Prostate gland (tissue), 2 donors: ENCODE measurements at regions not wholly inside any gene's neighbourhood (a gene's known extent, or its start where the extent isn't known, plus 50 kb on each side); places are given as distances from the start of the nearest gene placed in this dataset.

Experiments
- CTCF ChIP-seq, 4 experiments: fragments of 200-600 bp in 2 of 4; fragments of 450-650 bp in 2 of 4; sonication (generic) in 2 of 4; IDR thresholded peaks; 1 replicate in 3 of 4; 2 replicates in 1 of 4; pipeline ENCODE4 v1.5.1; 2016 to 2019; ENCODE audit warnings: antibody characterized with exemption in 4 of 4, mild to moderate bottlenecking in 2 of 4, moderate library complexity in 2 of 4
- POLR2A ChIP-seq: fragments of 450-650 bp; IDR thresholded peaks from one replicate; pipeline ENCODE4 v1.6.1; 2016; ENCODE audit warnings: antibody characterized with exemption, mild to moderate bottlenecking
- POLR2AphosphoS5 ChIP-seq: sonication (generic); formaldehyde crosslinking; IDR thresholded peaks from one replicate; pipeline ENCODE4 v1.6.1; 2017; ENCODE audit warnings: antibody characterized with exemption

DNA sequence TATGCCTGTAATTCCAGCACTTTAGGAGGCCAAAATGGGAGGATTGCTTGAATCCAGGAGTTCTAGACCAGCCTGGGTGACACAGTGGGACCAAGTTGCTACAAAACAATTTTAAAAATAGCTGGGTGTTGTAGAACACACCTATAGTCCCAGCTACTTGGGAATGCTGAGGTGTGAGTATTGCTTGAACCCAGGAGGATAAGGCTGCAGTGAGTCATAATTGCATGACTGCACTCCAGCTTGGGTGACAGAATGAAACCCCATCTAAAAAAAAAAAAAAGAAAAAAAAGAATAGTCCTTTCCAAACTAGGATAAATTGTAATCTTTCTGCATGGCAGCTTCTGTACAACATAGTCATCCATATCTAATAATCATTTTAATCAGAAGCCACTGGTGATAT, 270.1 kb upstream of the INTU start:
- TF ChIP-seq POLR2A: no peak
- no peak for TF ChIP-seq CTCF (IDR thresholded peaks at IDR 0.05)
- TF ChIP-seq POLR2AphosphoS5: no peak
